ENCODE measurements at regions not wholly inside any gene's neighbourhood (a gene's known extent, or its start where the extent isn't known, plus 50 kb on each side); places are given as distances from the start of the nearest gene placed in this dataset.

DNA sequence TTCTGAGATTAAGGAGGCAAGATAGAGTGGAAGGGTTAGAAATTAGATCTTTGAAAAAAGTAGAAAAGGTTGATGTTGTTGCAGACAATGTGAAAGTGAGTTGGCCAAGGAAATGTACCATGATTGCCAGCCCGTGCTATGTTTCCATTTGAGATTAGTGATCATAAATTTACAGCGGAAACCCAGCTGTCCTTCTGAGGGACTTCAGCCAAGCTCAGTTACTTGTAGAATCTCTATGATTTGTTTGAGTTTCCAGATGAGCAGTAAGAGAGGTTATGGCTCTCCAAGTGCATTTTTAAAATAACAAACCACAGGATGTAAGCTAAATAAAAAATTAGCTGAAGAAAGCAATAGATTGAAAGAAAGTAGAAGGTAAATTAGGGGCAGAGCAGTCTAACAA, 54.2 kb upstream of the RBMS3 start:
- peaks cover 4% of the 10 kb centered on the region for H3K4me1 ChIP-seq (ENCODE audit: control insufficient read depth, insufficient read depth, low read length)
- no peak overlapping the region for H3K9ac ChIP-seq (ENCODE audit: low read length)
- peak overlapping the region; percentile 39 for H3K4me3 ChIP-seq (ENCODE audit: low read length)
- no peaks in the 10 kb centered on the region for H3K9me3 ChIP-seq (ENCODE audit: control insufficient read depth, low read length)
- no peak for DNase-seq (ENCODE audit: low read depth)
- H3K27me3 ChIP-seq (replicated peaks; ENCODE audit: control insufficient read depth, insufficient read depth, low read length) = no peaks in the 10 kb centered on the region
- no peaks in the 10 kb centered on the region for H3K36me3 ChIP-seq (ENCODE audit: control insufficient read depth, insufficient read depth, low read length, severe bottlenecking)

DNA sequence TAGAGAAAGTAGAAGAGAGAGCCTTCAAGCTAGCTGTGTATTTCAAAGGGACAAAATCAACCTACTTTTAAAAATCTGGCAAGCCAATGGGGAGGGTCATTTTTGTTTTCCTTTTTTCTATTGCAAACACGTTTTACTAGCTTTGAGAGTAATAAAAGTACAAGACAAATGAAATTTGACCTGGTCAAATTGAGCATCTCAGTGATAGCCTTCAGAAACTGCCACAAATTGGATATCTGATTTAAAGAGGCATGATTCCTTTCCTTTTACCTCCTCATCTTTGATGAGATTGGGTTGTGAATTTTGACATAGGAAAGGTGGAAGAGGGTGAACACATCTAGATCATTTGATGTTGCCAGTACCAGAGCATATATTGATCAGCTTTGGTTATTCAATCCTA, 53.6 kb upstream of the RBMS3 start:
- H3K4me3 ChIP-seq (ENCODE audit: low read length) = peak overlapping the region; percentile 39

More for the DNA sequence above, 53.6 kb upstream of the RBMS3 start:
- no peak for DNase-seq (ENCODE audit: low read depth)
- Histone ChIP-seq H3K9me3 (ENCODE audit: control insufficient read depth, low read length) (no peaks in the 10 kb centered on the region), H3K36me3 (ENCODE audit: control insufficient read depth, insufficient read depth, low read length, severe bottlenecking) (no peaks in the 10 kb centered on the region), H3K9ac (ENCODE audit: low read length) (no peak overlapping the region), H3K27me3 (replicated peaks; ENCODE audit: control insufficient read depth, insufficient read depth, low read length) (no peaks in the 10 kb centered on the region), H3K4me1 (ENCODE audit: control insufficient read depth, insufficient read depth, low read length) (peaks cover 4% of the 10 kb centered on the region)

All from adipocyte (in vitro differentiated cells).